SW 1271 (cell line): ENCODE measurements at regions not wholly inside any gene's neighbourhood (a gene's known extent, or its start where the extent isn't known, plus 50 kb on each side); places are given as distances from the start of the nearest gene placed in this dataset.
A peak's percentile ranks its signal among the peaks of the same experiment; 100 is the strongest.

Experiments
- DNase-seq, 2 experiments: peaks; one replicate each; lab custom pipeline; 2025; lab: John Stamatoyannopoulos, UW

DNA sequence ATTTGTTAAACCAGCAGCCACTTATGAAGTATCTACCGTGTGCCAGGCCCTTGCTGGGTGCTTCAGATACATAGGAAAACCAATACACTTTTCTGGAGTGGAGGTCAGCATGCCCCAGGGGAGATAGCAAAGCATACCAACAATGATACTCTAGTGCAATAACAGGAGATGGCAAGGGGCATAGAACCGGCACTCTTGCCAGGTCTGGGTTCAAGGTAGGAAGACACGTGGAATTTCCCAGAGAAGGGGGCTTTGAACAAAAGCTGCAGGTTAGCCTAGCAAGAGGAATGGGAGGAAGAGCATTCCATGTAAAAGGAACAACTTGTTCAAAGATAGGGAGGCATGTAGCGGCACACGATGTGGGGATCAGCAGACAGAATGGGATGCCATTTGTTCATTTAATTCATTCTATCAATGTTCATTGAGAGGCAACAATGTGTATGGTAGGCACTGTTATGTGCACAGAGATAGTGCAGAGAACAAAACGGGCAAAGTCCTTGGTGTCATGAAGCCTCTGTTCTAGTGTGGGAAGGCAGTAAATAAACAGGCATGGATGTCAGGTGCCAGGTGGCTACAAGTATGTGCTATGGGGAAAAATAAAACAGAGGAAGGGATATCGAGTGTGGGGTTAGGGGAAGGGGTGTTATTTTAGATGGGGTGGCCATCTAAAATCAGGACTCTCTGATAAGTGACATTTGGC is 162.6 kb upstream of the E2F8 start:
- DNase-seq = no peak

DNA sequence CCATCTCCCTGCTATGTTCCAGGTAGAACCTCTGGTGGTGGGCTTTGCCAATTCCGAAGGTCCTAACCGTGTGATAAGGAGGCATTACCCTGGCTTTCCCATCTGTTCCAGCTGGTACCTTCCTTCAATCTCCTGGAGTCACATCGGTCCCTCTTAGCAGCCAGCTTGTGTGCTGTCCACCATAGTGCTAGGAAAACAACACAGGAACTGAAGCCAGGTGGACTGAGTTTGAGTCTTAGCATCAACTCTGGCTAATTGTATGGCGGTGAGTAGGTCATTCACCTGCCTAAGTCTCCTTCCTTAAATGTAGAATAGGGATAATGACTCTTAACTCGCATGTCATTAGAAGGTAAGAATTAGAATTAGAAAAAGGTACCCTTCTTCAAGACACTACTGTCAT is 159.6 kb upstream of the E2F8 start:
- no peak for DNase-seq

DNA sequence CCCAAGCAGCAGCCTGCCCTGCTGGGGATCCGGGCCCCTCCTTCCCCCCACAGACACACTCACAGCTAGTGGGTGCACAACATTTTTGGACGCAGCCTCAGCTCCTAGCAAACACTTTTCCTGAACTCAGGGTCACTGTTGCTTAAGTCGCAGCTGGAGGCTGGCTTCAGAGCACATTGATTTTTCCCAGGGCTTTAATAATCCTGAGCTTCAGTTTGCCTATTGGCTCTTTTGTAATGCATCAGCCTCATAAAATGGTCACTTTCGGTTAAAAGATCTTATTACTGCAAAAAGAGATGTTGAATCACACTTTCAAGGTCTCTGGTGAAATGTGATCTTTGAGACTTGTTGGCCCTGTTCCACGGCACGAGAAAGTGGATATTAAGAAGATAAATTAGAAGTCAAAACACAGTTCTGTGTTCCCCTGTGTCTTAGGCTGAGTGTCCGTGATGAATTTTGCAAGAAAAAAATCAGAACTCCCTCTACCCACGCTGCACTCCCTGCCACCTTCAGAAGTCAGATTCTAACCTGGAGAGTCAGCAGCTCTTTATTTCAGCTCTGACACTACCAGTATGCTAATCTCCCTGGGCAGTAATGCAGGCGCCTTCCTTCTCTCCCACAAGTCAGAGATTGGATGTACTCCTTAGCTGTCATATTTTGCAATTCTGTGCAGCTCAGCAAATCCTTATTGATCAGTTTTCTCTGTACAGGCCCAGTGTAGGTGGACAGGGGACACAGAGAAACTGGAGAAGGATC is 158.2 kb upstream of the E2F8 start:
- no peak for DNase-seq

DNA sequence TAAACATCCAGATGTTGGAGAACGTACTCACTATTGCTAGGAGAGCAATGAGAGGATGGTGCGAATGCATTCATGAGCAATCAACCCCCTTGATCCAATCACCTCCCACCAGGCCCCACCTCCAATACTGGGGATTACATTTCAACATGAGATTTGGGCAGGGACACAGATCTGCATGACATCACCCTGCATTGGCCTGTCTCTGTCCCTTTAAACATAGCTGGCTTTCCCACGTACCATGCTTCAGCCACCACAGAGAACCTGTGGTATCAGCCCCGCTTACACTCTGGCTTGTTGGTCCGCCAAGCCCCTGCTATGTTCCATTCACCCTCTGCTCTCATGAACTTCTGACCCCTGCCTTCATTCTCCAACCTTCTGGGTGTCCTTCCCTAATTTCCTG is 157.5 kb upstream of the E2F8 start:
- DNase-seq = no peak

DNA sequence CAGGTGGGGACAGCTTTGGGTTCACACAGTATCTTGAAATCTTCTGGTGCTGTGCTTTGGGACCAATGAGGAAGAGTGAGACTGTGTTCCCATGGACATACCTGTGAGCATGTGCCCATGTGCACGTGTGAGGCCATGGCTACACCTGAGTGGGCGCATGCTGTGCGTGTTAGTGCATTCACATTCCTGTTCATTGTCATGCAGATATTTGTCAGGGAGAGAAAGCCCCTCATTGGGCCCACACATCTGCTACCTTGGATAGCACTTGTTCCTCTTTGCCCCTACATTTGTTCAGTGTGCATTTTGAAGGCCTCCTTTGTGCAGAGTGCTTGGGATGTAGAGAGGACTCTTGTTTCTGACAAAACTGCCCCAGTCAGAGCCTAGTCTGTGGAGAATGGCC is 154.3 kb upstream of the E2F8 start:
- no peak for DNase-seq

DNA sequence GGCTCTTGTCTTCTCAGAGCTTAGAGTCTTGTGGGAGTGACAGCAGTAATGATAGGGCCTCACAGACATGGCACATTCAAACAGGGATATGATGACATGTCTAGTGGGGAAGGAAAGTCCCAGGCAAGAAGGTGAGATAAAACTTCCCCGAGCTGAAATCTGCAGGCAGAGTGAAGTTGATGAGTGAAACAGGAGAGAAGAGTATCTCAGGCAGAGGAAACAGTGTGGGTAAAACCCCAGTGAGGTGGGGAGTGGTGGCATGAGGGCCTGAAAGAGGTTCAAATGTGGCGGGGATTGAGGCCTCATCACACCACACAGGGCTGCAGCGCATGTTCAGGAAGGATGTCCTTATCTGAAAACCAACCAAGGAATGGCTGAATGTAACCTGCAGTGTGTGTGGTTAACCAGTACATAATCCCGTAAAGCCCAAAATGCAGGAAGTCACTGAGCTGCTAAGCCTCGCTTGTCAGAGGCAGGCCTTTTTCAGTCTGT is 153.8 kb upstream of the E2F8 start:
- no peak for DNase-seq

DNA sequence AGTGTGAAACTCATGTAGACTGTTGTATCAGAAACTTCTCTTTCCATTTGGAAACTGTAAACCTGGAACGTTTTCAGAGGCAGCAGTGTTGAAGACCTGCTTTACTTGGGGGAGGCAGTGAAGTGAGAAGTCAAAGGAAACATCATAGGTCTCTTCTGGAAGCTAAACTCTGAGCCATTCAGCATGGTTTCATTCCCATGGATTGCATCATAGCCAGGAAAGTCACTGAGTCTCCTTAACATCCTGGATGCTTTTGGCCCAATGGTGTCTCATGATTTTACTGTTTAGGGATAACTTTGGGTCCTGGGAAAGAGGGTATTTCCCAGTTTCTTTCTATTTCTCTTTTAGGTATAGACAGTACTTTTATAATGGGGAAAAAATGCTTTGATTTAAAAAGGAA is 153.2 kb upstream of the E2F8 start:
- no peak for DNase-seq

DNA sequence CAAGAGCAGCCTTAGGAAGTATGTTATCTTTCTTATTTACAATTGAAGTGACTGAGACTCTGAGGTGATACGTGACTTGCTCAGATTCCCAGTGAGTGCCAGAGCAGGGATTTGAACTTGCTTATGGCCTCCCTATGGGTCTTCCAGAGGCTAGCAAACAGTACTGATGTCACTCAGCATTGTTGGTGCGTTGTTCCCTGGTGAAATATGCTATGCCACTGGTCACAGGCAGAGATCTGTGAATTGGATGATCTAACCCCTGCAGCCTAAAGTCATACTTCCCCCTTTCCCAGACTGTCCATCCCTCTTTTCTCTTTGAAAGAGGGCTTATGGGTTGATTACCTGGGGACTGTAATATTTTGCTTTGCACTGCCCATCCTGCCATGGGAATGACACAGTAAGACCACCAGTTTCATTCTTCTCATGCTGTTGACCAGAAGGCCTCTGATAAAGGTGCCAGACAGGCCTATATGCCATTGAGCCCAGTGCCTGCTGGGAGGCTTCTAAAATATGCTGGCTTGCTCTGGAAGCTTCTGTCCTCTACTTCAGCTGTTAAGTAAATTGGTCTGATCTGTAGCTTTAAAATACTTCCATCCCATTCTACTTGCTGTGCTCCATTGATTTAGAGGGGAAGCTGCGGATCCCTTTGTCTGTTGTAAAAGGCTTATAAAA is 152.2 kb upstream of the E2F8 start:
- DNase-seq = no peak

DNA sequence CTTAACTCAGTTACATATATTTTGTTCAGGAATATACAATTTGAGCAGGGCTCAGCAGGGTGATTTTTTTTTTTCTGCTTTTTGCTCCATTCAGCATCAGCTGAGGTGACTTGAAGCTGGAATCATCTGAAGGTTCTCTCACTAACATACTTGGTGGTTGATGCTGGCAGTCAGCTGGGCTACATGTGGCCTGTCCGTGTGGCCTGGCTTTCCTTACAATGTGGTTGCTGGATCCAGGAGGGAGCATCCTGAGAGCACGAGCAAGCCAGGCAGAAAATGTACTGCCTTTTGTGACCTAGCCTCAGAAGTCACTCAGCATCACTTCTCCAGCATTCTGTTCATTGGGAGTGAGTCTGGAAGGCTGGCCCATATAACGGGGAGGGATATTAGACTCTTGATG is 151.6 kb upstream of the E2F8 start:
- DNase-seq = no peak

DNA sequence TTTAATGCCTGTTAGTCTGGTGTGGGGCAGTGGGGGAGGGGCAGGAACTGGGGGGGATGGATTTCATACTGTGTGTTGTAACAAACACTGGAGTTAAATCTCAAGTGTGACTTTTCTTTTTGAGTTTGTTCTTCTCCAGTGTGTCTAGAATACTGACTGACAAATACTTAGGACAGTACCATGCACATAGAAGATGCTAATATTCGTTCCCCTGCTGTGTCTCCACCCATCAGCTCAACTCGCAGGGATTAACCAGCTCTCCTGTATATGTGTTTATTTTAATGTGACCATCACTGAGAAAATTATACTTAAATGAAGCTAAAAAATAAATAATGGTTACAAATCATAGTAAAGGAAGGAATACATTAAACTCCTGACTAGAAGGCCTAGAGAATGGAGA is 150.9 kb upstream of the E2F8 start:
- no peak for DNase-seq

DNA sequence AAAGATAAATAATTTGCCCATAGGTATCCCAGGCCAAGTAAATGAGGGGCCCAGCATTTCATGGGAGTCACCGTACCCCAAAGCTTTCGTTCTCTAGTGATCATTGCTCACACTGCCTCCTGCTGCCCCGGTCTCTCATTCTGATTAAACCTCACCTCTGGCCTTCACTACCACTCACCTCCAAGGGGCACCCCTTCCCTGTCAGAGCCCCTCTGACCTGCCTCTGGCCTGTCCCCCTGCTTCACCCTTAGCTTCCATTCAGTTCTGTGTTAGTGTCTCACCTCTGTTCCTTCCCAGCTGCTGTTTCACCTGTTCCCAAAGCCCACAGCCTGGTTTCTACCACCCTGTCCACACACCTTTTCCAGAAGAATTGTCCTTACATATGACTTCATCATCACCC is 150.3 kb upstream of the E2F8 start:
- DNase-seq = no peak

DNA sequence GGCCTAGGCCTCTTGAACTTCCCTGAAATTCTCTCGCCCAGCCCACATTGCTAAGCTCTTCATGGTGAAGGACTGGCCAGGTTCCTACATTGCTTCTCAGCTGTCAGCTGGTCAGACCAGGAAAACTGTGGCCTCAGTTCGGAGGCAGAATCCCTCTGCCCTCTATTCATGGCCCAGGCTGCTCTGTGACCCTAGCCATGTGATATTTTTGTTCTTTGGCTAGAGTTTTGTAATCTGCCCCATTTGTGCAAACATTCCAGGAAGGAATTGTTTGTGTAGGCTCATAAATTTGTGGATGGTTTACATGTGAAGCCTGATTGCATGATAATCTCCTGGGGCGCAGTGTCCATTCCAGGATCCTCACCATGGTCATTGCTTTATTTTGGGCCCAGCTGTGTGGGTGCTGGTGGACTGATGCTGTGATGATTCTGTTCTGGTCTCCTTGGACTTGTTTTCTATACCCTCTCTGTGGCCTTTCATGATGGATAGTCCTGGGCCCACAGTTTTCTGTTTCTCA is 149.1 kb upstream of the E2F8 start:
- no peak for DNase-seq

DNA sequence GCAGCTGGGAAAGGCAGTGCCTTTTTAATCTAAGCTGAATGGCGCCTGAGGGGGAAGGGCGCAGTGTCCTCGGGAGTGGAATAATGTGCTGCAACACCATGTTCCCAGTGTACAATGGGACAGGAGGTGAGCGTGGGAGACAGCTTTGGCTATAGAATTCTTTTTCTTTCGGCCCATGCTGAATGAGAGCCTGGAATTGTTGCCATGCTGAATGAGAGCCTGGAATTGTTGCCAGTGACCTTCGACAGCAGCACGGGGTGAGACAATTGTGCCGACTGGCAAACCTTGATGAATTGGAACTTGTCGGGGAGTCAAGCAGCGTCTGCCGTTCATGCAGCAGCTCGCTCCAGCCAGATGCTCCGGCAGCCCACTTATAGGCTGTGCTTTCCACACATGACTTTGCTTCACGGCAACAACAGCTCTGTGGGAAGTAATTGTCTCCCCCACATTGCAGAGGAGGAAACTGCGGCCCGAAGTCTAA is 141.4 kb upstream of the E2F8 start:
- DNase-seq = no peak

DNA sequence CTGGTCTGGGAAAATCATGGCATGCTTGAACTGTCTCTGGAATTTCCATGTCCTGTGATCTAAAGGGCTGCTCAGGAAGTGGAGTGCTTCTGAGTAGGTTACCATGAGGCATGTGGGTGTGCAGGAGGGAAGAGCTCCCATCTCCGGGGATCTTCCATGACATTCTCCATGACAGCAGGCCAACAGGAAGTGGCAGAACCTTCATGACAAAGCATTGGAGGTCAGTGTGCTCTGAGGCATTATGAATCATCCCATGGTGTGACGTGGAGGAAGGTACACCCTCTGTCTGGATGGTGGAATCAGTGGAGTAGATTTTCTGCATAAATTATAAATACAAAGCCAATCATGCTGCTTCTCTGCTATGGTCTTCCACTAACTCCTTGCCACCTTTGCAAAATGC is 139.6 kb upstream of the E2F8 start:
- DNase-seq = peak; percentile 67 to 73

DNA sequence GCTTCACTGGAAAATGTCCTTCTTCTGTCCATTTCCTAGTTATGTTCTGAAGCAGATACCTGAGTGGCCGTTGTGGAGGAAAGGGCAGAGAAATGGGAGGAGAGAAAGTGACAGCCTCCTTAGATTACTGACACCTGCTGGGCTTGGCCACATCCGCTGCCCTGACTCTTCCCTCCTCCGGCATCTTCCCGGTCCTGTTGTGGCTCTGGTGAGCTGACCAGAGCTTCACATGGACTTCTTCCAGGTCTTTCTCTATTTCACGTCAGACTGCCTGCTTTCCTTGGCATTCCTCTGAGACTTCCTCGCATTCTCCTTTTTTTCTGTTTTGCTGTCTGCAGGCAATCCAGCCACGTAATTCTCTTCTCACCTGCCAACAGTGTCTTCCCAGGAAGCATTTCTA is 138.7 kb upstream of the E2F8 start:
- DNase-seq = no peak

DNA sequence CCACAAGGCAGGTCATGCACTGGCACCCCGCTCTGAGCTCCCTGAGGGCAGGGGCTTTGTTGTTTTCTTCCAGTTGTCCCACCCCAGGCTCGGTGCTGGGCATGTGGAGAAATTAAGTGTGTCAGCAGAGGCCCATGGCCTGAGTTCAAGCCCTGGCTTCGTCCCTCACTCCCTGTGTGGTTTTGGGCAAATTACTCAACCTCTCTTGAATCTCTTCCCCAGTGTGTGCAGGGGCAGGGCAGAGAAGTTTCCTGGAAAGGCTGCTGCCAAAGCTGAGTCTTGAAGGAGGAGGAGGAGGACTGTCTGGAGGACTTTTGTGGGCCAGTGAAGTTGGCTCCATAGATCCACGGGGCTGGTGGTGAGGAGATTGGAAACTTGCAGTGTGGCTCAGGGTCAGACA is 138.1 kb upstream of the E2F8 start:
- no peak for DNase-seq

DNA sequence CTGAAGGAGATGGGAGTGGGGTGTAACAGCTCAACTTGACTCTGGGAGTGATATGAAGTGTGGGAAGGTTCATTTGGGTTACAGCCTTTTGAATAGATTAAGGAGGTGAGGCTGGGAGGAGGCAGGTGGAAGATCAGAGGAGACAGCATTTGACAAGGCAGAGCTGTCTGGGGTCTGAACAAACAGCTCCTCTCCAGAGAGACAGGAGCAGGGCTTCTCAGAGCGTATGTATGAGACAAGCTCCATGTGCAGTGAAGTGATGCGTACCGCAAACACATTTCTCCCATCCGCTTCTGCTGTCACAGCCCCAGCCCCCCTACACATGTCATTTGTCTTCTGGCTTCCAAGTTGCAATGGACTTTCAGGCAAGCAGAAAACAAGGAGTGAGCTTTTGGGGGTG is 137.1 kb upstream of the E2F8 start:
- no peak for DNase-seq

DNA sequence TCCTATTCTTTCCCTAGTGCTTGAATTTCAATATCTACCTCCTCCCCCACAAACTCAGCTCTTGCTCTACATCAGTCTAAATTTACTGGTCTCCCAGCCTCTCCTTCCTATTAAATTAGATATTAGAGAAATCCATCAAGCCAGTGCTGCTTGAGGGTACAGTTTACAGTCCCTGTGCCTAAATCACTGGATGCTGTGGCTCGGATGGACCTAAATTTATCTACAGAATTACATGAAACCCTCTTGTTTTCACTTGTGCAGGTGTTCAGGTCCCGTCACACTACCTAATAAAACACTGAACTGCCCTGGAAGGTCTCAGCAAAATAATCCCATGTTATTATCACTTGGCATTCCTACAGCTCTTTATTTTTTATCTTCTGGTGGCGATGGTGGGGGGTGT is 134.7 kb upstream of the E2F8 start:
- DNase-seq = no peak

DNA sequence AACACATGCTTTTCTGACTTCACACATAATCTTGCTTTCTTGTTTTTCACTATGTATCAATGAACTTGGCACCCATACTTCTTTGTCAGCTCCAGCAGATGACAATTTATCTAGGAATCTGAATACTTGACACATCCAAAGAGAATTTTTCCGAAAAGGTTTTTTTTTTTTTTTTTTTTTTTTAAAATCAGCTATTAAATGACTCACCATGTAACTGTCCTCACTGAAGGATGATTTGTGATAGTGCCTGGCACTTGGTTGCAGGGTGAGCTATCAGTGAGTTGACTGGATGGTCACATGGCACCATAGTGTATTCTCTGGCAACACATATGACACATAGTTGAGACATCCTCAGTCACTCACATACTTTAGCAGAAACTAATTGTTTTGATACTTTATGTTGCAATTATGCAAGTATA is 133.4 kb upstream of the E2F8 start:
- DNase-seq = peak; percentile 71 to 80

DNA sequence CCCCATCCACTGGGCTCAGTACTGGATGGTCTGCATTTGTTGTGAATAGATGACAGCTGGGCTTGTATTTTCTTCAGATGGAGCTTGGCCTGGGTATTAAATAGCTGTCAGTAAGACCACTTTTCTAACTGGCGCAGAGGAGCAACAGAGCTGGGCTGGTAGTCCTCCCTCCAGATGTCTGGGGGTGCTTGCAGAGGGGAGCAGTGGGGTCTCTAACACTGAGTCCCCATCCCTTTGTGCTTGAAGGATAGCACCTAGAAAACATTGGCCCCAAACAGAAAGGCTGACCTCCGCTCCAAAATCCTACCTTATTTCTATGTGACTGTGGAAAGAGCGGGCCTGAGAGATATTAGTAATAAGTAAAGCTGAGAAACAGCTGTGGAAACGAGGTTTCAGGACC is 131.6 kb upstream of the E2F8 start:
- DNase-seq = no peak

DNA sequence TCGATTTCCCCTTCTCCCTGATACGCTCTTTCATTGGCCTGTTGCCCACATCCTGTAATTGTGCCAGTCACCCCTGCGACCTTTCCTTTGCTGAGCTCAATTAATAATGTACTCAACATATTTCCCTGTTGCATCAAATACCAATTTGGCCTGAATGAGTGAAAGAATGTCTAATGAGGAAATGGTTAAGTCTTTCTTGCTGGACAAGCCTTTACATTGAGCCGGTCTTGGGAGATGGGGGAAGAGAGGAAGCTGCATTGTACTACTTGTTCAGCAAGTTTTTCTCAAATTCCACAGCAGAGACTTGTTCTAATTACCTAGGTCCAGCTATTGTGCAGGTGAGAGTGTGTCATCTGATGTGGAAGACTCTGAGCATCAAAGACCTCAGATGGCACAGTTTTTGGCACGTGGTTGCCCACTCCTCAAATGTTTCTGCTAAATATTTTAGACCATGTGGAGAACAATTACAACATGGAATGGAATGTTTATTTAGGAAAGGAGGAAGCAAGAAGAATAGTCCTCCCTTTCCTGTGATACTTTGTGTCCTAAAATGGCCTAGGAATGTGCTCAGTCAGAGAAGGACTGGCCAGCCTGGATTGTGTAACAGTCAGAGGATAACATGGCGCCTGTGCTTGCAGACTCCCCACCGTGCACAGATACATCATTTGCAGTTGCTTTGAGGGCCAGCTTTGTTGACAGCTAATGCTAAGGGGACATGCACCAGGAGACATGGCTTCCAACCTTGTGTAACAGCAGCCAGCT is 129.5 kb upstream of the E2F8 start:
- DNase-seq = no peak
